Fibroblast of mammary gland (primary cell): ENCODE measurements at regions not wholly inside any gene's neighbourhood (a gene's known extent, or its start where the extent isn't known, plus 50 kb on each side); places are given as distances from the start of the nearest gene placed in this dataset.

ENCODE experiments used
- DNase-seq: peaks from one replicate; pipeline ENCODE4 v3.0.0-alpha.2; 2010; ENCODE audit warnings: low read depth
- H3K4me3 ChIP-seq: 2 replicates; pipeline ENCODE4 v1.5.1; 2011; ENCODE audit warnings: low read depth, mild to moderate bottlenecking, low read length, moderate library complexity; ENCODE audit not compliant: control insufficient read depth
- TF ChIP-seq, protein P1 (sequence below): conservative IDR thresholded peaks from 2 replicates; pipeline ENCODE4 v1.5.1; 2011; ENCODE audit warnings: low read depth, low read length, inconsistent platforms; ENCODE audit not compliant: control insufficient read depth, insufficient read depth

DNA sequence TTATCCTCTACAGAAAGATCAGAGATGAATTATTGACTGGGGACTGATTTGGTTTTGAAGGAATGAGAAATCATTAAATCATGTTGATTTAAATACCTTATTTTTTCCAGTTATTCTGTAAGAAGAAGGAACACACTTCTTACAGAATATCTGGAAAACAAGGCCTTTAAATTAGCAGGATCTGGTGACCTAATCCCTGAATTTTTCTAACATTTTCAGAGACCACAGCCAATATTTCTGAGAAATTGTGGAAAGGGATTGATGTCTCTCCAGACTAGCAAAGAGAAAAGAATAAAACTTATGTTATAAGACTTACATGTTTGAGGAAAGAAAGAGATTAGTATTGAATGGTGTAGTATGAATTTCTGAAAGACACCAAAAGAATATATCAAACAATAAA, 104.0 kb downstream of the KCNE4 start:
- DNase-seq: no peak
- no peak overlapping the region for H3K4me3 ChIP-seq
- TF ChIP-seq, protein P1, sequence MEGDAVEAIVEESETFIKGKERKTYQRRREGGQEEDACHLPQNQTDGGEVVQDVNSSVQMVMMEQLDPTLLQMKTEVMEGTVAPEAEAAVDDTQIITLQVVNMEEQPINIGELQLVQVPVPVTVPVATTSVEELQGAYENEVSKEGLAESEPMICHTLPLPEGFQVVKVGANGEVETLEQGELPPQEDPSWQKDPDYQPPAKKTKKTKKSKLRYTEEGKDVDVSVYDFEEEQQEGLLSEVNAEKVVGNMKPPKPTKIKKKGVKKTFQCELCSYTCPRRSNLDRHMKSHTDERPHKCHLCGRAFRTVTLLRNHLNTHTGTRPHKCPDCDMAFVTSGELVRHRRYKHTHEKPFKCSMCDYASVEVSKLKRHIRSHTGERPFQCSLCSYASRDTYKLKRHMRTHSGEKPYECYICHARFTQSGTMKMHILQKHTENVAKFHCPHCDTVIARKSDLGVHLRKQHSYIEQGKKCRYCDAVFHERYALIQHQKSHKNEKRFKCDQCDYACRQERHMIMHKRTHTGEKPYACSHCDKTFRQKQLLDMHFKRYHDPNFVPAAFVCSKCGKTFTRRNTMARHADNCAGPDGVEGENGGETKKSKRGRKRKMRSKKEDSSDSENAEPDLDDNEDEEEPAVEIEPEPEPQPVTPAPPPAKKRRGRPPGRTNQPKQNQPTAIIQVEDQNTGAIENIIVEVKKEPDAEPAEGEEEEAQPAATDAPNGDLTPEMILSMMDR: no peak

- TF ChIP-seq, protein P1: no peak
- DNase-seq: no peak
- H3K4me3 ChIP-seq: no peak overlapping the region
These were observed 110.0 kb downstream of the KCNE4 start for GRCh38 chr2:223161873-223162458.

DNA sequence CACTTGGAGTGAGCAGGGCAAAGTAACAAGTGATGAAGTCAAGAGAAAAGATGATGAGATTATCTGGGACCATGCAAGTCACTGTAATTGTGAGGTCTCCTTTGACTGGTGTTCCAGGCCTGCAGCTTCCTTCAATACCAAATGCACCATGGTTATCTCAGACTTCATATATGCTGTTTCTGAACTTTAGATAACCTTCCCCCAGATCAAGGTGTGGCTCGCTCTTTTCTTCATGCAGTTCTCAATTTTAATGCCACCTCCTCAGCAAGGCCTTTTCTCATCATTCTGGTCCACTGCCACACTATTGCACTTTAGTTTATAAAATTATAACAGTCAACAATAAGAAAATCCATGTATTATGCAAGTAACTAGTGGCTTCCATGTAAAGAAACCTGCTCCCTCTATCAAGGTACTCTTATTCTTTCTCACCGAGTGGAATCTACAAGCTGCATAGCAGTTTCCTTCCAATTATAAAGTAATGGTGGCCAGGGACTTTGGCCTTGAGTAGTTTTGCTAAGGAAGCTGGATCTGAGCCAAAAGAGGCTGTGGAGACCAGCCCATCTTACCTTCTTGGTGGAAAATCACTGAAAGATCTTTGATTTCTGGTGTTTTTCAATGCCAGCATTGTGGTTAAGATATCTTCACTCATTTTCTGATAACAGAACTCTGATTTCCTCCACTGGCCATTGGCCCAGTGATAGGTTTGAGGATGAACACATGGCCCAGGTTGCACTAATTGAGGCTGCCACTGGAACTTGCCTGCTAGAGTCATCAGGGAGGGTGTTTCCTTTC, 113.6 kb downstream of the KCNE4 start:
- H3K4me3 ChIP-seq: no peak overlapping the region
- TF ChIP-seq, protein P1: no peak
- DNase-seq: no peak

- no peak for DNase-seq
- TF ChIP-seq, protein P1: no peak
- H3K4me3 ChIP-seq: no peak overlapping the region
These were observed 114.2 kb downstream of the KCNE4 start for GRCh38 chr2:223166215-223166493.

DNA sequence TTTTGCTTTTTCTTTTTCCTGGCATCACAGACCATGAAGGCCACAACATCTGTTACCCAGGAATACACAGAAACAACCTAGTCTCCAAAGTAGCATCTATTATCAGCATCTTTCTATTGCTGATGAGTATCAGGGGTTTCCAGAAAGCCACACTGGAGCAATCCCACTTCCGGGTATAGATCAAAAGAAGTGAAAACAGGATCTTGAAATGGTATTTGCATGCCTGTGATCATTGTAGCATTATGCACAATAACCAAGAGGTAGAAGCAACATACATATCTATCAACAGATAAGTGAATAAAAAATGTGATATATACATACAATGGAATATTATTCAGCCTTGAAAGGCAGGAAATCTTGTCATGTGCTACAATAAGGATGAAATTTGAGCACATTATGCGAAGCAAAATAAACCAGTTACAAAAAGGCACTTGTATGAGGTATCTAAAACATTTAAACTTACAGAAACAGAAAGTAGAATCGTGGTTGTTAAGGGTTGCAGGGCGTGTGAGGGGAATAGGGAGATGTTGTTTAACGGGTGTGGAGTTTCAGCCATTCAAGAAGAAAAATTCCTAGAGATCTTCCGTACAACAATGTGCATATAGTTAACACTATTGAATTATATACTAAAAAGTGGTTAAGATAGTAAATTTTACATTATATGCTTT, 115.1 kb downstream of the KCNE4 start:
- TF ChIP-seq, protein P1: no peak
- no peak overlapping the region for H3K4me3 ChIP-seq
- no peak for DNase-seq

- no peak for DNase-seq
- TF ChIP-seq, protein P1: no peak
- H3K4me3 ChIP-seq: no peak overlapping the region
These were observed 118.0 kb downstream of the KCNE4 start for GRCh38 chr2:223169830-223170605.
